Retinal pigment epithelial cell (primary cell): ENCODE measurements at regions not wholly inside any gene's neighbourhood (a gene's known extent, or its start where the extent isn't known, plus 50 kb on each side); places are given as distances from the start of the nearest gene placed in this dataset.
"Not testable (repeated sequence)": the region's sequence is repeated elsewhere in the genome, so short reads cannot be mapped to it uniquely, and the experiment has no call there.

Source experiments
- DNase-seq: peaks from one replicate; pipeline ENCODE4 v3.0.0-alpha.2; 2010; ENCODE audit warnings: low read depth
- H3K4me3 ChIP-seq: 2 replicates; pipeline ENCODE4 v1.5.1; 2011; ENCODE audit warnings: mild to moderate bottlenecking, low read length, control low read depth, moderate library complexity
- CTCF ChIP-seq: conservative IDR thresholded peaks from 2 replicates; pipeline ENCODE4 v1.5.1; 2011; ENCODE audit warnings: low read depth, low read length, control low read depth, inconsistent platforms

- peak; percentile 54 for TF ChIP-seq CTCF
- H3K4me3 ChIP-seq, result no peak overlapping the region
- no peak for DNase-seq
Observed at GRCh38 chr6:96394727-96395126, 126.9 kb upstream of the UFL1 start.

GRCh38 chr6:96410467-96410866, 111.1 kb upstream of the UFL1 start:
- H3K4me3 ChIP-seq, result no peak overlapping the region
- no peak for TF ChIP-seq CTCF

GRCh38 chr6:96420294-96420693, 101.3 kb upstream of the UFL1 start:
- no peak overlapping the region for H3K4me3 ChIP-seq
- no peak for TF ChIP-seq CTCF
- DNase-seq, result no peak

More at GRCh38 chr6:96410467-96410866, 111.1 kb upstream of the UFL1 start:
- no peak for DNase-seq

GRCh38 chr6:96433950-96434349, 87.7 kb upstream of the UFL1 start:
- no peak for DNase-seq

GRCh38 chr6:96436398-96436797, 85.2 kb upstream of the UFL1 start:
- H3K4me3 ChIP-seq, result no peak overlapping the region
- TF ChIP-seq CTCF, result no peak
- no peak for DNase-seq

More at GRCh38 chr6:96433950-96434349, 87.7 kb upstream of the UFL1 start:
- TF ChIP-seq CTCF, result no peak
- no peak overlapping the region for H3K4me3 ChIP-seq

- DNase-seq, H3K4me3 ChIP-seq: not testable (repeated sequence)
Observed at GRCh38 chr6:96437228-96437627, 84.4 kb upstream of the UFL1 start.

GRCh38 chr6:96450082-96450769, 71.4 kb upstream of the UFL1 start:
- no peak overlapping the region for H3K4me3 ChIP-seq
- DNase-seq, result no peak
- TF ChIP-seq CTCF, result no peak

GRCh38 chr6:96450770-96451130, 70.9 kb upstream of the UFL1 start:
- no peak overlapping the region for H3K4me3 ChIP-seq
- TF ChIP-seq CTCF, result no peak
- DNase-seq, result no peak
